GM21529 (cell line): ENCODE measurements at regions not wholly inside any gene's neighbourhood (a gene's known extent, or its start where the extent isn't known, plus 50 kb on each side); places are given as distances from the start of the nearest gene placed in this dataset.

Source experiments
- ATAC-seq: cut with Tn5 transposase; IDR thresholded peaks from one replicate; pipeline ENCODE4 v1.9.1; 2021; ENCODE audit not compliant: unreplicated experiment

DNA sequence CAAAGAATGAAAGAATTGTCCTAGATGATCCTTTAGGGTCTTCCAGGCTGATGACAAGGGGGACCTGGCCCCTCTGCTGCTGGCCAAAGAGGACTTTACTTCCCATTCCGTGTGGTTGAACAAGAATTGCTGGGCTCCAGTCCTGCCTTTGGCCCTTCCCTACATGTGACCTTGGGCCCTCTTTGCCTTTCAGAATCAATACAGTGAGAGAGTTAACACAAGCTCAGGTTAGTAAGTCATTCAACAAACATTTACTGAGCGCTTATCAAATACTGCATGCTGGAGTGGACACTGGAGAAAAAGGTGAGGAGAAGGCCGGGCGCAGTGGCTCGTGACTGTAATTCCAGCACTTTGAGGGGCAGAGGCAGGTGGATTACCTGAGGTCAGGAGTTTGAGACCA lies 113.1 kb downstream of the C9orf50 start:
- no peak for ATAC-seq

DNA sequence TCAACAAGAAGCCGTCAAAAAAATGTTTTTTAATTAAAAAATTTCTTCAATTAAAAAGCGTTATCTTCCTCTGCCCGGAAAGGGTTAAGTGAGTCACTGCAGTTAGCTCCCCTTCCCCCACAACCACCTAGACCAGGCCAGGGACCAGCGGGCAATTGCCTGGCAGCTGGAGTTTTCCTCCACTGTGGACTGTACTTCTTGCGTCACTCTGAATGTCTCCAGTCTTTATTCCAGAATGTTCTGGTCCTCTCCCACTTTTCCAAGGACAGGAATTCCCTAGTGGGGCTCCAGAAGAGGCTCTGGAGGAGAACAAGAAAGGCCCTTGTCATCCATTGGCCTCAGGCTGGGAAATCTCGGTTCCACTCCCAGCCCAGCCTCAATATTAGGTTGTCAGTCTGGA lies 114.0 kb downstream of the C9orf50 start:
- ATAC-seq: no peak

DNA sequence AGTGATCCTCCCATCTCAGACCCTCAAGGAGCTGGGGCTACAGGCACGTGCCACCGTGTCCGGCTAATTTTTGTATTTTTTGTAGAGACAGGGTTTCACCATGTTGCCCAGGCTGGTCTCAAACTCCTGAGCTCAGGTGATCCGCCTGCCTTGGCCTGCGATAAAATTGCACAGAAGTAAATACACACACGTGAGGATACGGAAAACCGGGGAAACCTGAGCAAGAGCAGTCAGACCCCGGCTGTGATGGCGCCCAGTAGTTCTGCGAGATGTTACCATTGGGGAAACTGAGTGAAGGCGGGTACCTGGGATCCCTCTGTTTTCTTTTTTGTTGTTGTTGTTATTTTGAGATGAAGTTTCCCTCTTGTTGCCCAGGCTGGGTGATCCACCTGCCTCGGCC lies 114.9 kb downstream of the C9orf50 start:
- ATAC-seq: no peak

DNA sequence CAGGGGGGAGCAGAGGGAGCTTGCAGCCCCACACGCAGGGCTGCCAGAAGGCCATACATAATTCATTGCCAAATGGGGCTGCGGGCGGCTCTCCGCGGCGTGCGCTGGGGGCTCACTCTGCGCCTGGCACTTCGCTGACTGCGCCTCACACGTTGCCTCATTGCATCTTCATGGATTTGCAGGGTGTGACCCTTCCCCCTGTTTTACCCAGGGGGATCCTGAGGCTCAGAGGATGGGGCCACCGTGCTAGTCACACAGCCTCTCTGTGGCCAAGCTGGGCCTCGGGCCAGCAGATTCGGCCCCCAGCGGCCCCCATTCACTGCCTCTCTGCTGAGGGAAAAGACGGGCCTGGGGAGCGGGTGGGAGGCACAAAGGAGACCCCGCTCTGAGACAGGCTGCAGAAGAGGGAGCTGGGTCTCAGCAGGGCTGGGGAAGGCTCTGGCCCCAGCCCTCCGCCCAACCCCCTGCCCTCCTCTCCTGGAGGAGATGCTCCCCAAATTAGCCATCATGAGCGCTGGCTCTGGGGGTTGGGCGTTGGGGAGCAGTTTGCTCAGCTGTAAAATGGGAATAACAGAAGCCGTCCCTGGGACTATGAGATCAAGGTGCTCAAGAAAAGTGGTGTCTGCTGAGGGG lies 115.5 kb downstream of the C9orf50 start:
- ATAC-seq: no peak

DNA sequence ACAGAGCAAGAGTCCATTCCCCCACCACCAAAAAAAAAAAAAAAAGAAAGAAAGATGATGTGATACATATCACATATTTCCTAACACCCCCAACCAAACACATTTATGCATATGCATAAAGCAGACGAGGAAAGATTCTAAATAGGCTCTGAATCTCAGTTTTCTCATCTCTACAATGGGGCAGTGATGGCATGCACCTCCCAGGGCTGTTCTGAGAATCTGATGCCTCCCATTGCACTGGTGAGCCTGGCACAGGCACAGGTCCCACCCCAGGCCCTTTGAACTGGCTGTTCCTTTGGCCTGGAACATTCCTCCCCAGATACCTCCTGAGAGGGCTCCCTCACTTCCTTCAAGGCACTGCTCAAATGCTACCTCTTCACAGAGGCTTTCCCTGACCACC lies 116.5 kb downstream of the C9orf50 start:
- ATAC-seq: no peak

DNA sequence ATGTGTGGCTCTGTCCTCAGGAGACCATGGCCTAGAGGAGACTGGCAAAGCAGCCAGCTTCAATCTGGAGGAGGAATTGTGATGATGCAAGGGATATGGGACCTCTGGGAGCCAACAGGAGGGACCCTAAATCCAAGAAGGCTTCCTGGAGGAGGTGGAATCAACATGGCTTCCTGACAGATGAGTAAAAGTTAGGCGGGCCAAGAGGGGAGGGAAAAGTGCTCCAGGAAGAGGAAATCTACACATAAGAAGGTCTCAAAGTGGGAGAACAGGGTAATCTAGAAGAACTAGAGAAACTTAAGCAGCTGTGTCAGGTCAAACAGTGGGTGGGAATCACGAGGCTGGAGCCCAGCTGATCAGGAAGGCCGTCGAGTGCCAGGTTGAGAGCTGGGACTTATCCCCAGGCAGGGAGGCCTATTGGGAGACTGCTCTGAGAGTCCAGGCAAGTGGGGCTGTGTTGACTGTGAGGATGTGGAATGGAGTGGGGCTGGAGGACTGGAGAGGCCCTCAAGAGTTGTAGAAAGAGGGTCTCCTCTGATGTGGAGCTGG lies 119.1 kb downstream of the C9orf50 start:
- ATAC-seq: no peak

DNA sequence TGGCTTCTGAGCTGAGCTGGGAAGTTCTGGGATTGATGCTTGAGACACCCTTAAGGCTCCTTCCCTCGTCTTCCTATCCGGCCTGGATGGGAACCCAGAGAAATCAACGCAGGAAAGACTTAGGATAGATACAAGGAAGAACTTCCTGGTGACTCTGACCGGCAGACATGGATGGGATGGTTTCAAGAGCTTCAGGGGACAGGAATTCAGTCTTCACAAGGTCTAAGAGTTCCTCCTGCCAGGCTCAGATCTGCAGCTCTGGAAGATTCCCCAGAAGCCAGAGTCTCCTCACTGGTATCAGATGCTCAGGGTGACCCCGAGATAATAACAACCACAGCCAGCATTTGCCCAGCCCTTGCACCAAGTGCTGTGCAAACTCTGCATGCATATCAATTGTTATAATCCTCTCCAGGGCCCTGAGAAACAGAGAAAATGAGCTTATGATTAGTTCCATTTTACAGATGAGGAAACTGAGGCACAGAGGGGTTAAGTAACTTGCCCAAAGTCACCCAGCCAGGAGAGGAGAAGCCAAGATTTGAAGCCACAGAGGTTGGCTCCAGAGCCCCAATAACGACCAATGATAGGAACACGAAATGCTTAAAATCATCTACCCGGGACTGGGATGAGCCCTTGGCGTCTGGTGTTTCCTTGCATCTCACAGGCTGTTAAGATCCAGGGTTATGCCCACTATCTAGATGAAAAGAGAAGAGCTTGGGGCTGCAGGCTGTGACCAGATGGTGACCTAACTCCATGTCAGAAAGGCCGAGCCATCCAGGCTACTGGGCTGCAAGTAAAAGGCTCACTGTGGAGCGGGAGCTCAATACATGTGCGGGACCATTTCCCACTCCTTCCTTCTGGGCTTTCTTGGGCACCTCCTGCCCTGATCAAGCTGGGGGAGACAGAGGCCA lies 119.8 kb downstream of the C9orf50 start:
- ATAC-seq: no peak

DNA sequence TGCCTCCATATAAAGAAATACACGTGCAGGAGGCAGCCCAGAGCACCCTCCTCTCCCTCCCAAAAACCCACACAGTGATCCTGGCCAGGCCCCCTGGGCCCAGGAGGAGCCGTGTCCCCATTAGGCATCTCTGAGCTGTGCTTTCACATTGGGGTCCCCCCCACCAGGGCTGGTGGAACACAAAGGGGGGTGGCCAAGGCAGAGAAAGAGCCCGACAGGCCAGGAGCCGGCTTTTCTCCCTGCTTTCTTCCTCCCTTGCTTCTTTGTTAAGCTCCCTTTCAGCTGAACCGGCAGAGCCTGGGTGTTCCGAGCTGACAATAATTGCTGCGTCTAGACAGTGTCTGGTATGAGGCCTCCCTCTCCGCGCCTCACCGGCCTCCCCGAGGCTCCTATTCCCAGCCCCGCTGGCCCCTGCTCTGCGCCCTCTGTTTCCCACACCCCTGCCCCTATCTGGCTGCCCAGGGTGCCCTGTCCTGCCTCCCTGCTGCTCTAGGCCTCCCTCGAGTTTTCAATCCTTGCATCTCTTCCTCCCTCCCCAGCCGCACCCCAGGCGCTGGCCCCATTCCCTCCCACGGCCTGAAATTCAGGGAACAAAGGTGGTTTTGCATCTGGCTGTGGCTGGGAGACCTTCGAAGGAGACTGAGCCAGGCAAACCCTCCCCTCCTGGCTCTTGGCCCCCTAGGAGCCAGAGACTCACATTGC lies 120.6 kb downstream of the C9orf50 start:
- ATAC-seq: no peak

DNA sequence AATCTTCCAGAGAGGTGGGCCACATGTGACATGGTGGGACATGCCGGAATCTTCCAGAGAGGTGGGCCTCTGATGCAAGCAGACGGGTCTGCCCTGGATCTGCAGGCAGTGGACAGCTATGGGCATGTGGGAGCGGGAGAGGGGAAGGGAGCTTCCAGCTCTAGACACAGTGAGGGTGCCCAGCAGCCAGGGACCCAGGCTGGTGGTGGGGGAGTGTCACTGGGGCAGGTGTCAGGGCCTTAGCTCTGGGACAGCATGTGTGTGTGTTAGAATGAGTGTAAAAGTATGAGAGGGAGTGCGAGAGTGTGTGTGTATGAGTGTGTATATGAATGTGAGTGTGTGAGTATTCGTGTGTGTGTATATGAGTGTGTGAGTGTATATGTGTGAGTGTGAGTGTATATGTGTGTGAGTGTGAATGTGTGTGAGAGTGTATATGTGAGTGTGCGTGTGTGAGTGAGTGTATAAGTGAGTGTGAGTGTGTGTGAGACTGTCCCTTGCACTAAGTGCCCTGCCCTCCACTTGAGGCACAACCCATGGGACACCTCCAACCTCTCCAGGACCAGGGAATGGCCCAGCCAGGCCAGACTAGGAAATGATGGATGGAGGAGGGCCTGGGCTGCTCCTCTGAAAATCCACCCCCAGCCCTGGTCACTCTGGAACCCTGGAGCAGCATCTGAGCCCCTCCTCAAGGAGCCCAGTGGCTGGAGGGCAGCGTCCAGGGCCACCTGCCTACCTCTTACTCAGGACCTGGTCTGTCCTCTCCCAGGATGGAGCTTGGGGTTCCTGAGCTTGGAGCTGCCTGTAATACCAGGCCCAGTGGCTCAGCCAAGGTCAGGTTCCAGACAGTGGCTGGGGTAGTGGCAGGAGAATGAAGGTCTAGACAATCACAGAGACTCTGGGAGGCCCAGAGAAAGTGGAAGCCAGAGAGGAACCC lies 122.2 kb downstream of the C9orf50 start:
- no peak for ATAC-seq

DNA sequence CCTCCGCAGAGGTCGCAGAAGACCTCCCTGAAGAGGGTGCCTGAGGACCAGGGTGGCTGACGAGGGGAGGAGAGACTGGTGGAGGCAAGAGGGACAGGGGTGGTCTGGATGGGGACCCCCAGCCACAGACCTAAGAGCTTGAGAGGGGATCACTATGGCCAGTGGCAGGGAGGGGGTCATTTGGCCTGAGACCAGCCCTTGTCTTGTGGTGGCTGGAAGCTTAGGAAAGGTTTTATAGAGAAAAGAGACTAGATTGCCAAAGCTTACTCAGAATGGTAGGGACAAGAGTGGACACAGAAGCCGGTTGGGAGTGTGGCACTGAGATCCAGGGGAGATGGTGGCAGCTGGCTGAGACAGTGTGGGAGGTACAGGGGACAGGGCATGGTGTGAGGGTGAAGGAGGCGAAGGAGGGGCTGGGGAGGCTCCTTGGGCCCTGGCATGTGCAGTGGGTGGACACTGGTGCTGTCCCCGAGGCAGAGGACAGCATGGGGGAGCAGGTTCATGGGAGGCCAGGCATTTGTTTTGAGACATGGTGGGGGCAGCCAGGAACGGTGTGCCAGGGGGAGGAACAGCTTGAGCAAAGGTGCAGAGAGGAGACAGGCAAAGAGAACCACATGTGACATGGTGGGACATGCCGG lies 123.0 kb downstream of the C9orf50 start:
- ATAC-seq: no peak

DNA sequence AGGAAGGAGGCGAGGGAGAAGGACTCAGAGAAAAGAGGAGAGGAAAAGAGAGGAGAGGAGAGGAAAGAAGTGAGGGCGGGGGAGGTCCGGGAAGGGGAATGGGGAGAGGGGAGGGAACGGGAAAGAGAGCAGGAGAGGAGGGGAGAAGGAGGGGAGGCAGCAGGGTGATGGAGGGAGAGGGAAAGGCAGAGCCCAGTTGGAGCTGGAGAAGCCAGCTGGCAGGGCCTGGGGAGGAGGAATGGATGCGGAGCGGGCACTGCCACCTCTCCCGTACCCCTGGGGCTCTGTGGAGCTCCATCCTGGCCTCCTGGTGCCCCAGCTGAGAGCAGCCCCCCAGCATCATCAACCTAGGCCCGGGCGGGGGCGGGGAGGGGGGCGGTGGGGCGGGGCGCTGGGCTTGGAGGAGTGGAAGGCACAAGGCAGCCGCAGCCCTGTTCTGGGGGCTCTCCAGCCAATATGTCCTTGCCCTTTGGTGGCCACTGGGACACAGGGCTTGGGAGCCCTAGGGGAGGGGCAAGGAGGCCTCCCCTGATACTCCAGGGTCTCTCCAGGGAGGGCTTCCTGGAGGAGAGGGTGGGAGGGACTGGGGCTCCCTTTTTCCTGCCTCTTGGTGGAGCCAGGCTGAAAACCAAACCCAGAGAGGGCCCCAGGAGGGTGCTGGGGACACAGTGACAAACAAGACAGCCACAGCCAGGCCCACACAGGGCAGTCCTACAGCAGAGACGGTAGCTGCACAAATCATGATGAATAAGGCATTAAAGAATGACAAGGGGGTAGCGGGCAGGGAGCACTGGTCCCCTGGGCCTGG lies 123.7 kb downstream of the C9orf50 start:
- ATAC-seq: no peak

DNA sequence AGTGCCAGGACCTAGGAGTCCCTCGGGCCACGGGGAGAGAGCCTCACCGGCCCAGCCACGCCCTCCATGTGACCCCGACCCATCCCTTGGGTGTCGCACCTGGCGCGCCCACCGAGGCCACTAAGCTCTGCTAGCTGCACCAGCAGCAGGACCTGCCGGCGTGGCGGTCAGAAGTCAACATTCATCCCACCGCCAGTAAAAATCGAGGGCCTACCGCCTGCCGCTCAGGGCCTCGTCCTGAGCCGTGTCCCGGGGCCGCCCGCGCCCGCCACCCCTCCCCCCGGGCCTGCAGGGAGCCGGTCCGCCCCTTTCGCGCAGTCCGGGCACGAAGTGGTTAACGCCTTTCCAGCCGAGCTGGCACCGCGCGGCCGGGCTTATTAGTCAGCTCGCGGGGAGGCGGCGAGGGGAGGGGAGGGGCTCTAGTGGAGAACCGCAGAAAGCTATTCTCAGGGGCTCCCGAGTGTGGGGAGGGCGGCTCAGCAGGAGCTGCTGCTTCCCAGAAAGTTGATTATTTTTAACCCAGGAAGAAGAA lies 124.4 kb downstream of the C9orf50 start:
- ATAC-seq: no peak

DNA sequence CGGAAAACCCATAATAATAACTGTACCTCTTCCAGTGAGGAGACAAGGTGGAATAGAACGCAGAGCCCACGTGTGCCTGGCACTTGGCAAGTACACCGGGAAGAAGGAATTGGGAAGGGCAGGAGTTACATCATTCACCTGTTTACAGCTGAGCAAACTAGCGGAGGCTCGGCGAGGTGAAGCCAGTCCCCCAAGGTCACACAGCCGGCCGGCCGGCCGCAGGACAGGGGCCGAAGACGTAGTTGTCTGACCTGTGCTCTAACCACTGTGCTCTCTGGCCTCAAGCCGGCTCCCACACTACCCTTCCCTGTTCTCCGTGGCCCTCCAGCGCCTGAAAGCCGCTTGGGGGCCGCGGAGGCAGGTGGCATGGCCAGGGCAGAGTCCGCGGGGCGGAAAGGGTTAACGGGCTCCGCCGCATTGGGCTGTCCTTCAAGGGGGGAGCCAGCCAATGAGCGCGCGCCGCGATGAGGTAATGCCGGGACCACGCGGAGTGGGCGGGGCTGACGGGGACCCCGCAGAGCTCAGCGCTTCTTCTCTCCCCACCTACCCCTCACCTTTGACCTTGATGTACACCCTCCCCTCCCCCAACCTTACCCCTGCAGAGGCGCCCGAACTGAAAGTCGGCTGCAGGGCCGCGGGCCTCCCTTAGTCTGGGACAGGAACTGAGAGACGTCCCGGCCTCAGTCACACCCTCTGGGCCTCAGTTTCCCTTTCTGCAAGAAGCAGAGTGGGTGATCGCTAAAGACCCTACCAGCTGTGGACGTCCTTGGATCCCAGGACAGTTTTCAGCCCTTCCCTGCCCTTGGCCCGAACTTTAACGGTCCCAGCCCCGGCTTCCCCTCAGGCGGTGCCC lies 125.1 kb downstream of the C9orf50 start:
- no peak for ATAC-seq

DNA sequence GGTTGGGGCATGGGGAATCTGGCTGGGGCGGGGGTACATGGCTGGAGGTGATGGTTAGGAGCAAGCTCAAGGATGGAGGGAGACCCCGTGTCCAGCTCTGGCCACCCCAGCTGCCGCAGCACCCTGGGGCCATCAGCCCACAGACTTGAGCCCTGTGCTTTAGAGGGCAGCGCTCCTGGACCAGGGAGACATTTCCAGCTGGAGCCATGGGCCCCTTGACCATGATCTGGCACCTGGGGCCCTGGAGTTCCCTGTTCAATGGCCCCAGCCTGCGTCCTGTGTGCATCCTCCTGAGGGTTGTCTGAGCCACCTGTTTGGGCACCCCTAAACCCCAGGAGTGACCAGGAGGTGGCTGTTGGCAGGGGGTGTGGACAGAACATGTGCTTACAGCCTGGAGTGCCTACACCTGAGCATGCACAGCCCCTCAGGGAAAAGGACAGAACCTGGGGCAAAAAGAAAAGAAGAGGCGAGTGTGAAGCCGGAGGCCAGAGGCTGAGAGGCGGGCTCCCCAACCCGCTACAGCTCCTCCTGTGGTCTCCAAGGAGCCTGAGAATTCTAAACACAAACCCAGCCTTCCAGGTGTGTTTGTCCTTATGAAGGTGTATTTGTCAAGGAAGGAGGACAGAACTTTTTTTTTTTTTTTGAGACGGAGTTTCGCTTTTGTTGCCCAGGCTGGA lies 126.7 kb downstream of the C9orf50 start:
- no peak for ATAC-seq

DNA sequence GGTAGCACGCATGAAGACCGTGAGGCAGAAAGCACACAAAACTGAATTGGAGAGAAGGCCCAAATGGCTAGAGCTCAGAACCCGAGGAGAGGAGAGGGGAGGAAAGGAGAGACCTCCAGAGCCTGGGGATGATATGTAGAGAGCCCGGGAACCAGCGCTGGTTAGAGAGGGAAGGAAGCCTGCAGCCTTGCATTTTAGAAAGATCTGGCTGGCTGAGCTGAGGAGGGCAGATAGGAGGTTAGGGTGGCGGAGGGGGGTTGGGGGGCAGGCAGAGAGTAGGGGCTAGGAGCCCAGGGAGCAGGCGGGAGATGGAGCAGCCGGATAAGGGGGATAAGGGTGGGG lies 127.2 kb downstream of the C9orf50 start:
- ATAC-seq: no peak

DNA sequence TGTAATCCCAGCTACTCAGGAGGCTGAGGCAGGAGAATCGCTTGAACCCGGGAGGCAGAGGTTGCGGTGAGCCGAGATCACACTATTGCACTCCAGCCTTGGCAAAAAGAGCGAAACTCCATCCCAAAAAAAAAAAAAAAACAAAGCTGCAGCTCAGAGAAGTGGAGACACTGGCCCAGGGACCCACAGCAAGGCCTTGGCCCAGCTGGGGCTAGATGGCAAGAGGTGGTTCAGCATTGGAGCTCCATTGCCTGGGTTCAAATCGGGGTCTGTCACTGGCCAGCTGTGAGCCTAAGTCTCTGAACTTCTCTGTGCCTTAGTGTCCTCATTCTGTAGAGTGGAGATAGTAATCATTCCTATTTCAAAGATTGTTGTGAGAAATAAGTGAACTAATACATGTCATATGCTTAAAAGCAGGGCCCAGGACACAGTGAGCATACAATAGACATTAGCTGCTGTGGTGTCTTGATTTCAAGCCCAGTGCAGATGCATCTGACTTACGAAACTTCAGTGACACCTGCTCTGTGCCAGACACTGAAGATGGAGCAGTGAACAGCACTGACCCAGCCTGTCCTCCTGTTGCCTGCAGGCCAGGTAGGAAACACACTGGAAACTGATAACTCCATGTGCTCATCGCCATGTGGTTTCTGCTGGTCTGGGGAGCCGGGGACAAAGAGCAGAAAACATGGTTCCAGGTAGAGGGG lies 127.7 kb downstream of the C9orf50 start:
- ATAC-seq: no peak

DNA sequence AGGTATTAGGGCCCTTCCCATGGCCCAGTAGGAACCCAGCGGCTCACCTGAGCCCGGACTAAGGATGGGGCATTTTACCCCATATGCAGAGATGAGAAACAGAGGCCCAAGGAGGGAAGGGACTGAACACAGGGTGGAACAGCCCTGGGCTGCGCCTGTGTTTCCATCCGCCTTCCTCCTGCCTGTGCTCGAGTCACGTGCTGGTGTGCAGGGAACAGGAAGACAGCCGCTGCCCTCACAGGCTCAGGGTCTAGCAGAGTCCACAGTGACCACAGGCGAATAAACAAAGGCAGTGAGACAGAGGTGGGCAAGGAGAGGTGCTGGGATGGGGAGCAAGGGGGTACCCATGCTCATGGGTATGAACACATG lies 129.4 kb downstream of the C9orf50 start:
- no peak for ATAC-seq
